Lower lobe of right lung (tissue), 2 donors: ENCODE measurements at regions not wholly inside any gene's neighbourhood (a gene's known extent, or its start where the extent isn't known, plus 50 kb on each side); places are given as distances from the start of the nearest gene placed in this dataset.

ENCODE experiments used
- ATAC-seq, 2 donors: fragments of 200-7000 bp; cut with Tn5 transposase; one replicate each; pipeline ENCODE4 v1.9.1; 2020 to 2022; ENCODE audit warnings: mild to moderate bottlenecking in 2 of 2, moderate library complexity in 2 of 2
- DNase-seq: peaks from one replicate; pipeline ENCODE4 v3.0.0-alpha.2; 2020
- H3K27ac ChIP-seq: fragments of 200-600 bp; one replicate; pipeline ENCODE4 v1.8.0; 2022
- H3K27me3 ChIP-seq: fragments of 200-600 bp; one replicate; pipeline ENCODE4 v1.8.0; 2022; ENCODE audit warnings: low read depth
- H3K36me3 ChIP-seq: fragments of 200-600 bp; one replicate; pipeline ENCODE4 v1.8.0; 2022; ENCODE audit warnings: mild to moderate bottlenecking
- H3K4me1 ChIP-seq: fragments of 200-600 bp; one replicate; pipeline ENCODE4 v1.8.0; 2022
- H3K4me3 ChIP-seq: fragments of 200-600 bp; one replicate; pipeline ENCODE4 v1.8.0; 2022; ENCODE audit warnings: mild to moderate bottlenecking
- H3K9me3 ChIP-seq: fragments of 200-600 bp; one replicate; pipeline ENCODE4 v1.8.0; 2022
- intact Hi-C: fragments of 100-400 bp; cut with DNase I; formaldehyde crosslinking; loops from one replicate; pipeline ENCODE4 v1.11.0; 2022
- TF ChIP-seq, protein P1 (sequence below): fragments of 200-600 bp; IDR thresholded peaks from one replicate; pipeline ENCODE4 v1.8.0; 2022; ENCODE audit warnings: antibody characterized with exemption, mild to moderate bottlenecking
- donor health status: DM: no; HTN: yes; CAD: no; lungs with severe emphysema.

DNA sequence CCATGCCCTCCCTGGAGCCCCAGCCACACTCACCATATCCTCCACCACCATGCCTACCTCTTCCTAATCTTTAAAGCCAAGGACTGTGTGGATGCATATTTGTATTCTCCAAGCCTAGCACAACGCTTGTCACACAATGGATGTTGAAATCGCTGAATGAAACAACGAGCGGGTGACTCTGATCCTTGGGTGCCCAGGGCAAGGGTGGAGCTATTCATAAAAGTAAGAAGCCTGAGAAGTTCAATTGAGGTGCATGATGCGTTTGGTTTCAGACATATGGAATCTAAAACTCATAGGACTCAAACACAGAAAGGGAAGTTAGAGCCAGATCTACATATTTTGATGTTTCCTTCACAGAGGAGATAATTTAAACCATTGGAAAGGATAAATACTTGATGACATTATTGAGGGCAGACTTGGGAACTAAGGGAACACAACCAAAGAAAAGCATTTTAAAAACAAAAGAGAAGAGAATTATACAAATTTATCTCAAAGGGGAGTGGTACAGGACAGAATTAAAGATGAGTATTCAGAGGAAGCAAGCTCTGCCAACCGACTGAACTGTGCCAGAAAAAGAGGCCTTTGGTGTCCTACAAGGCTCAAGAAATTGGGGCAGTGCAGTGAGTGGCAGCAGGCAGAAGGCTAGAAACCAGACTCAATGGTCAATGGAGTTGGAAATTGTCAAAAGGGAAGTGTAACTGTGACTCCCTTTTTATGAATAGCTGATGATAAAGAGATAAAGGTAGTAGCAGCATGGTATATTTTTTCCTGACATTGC is 200.6 kb upstream of the NCKAP5 start:
- intact Hi-C loops = no loop called here
- ATAC-seq (no peak), DNase-seq (no peak)
- no peaks in the 10 kb centered on the region for H3K9me3 ChIP-seq
- no peak overlapping the region for H3K4me3 ChIP-seq
- no peaks in the 10 kb centered on the region for H3K27me3 ChIP-seq
- no peaks in the 10 kb centered on the region for H3K4me1 ChIP-seq
- H3K36me3 ChIP-seq = no peaks in the 10 kb centered on the region
- H3K27ac ChIP-seq = no peak overlapping the region
- TF ChIP-seq, protein P1, sequence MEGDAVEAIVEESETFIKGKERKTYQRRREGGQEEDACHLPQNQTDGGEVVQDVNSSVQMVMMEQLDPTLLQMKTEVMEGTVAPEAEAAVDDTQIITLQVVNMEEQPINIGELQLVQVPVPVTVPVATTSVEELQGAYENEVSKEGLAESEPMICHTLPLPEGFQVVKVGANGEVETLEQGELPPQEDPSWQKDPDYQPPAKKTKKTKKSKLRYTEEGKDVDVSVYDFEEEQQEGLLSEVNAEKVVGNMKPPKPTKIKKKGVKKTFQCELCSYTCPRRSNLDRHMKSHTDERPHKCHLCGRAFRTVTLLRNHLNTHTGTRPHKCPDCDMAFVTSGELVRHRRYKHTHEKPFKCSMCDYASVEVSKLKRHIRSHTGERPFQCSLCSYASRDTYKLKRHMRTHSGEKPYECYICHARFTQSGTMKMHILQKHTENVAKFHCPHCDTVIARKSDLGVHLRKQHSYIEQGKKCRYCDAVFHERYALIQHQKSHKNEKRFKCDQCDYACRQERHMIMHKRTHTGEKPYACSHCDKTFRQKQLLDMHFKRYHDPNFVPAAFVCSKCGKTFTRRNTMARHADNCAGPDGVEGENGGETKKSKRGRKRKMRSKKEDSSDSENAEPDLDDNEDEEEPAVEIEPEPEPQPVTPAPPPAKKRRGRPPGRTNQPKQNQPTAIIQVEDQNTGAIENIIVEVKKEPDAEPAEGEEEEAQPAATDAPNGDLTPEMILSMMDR = no peak

DNA sequence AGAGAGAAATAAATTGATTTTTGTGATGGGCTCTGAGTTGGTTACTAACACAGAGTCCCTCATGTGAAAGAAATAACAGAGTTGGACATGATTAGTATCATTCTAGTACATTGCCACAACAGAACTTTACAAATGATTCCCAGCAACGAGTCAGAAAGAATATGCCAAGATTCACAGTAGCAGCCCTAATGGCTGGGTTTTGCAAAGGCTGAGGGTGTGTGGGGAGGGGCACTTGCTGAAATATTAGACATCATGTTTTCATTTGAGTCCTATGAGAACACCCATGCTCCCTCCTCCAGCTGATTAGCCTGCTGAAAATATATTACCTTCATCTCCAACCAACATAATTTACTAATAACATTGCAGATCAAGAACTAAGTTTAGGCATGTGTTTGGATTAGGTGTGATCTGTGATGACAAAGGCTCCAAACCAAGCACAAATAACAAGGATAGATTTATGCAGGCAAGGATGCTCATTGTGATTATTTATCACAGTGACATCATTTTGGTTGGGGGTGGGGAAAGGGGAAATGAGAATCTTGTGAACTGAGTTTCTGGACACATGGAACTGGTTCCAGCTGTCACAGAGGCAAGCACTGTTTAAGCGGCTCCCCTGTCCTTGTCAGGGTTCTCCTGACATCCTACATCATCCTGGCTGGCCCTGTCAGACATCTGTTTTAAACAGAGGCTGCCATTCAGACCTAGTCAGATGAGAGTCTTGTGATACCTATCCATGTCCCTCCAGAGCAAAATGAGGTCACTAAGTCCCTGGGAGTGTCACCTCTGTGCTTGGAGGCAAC is 205.8 kb upstream of the NCKAP5 start:
- intact Hi-C loops = no loop called here
- no peak for ATAC-seq
- DNase-seq = no peak

DNA sequence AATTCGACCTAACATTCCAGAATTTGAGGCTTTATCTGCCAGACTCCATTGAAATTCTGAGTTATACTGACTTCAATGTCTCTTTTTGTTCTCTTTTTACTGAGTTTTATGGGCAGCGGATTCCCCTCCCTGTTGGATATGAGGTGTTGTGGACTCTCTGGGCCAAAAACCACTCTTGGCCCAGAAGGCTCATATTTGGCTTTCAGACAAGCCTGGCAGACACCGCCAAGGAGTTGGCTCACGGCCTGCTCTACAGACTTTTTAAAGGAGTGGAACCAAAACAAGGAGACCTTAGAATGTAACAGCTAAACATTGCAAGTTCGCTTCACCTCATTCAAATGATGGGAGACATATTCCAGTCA is 206.4 kb upstream of the NCKAP5 start:
- ATAC-seq (no peak), DNase-seq (no peak)
- TF ChIP-seq, protein P1 = no peak
- intact Hi-C loops = no loop called here
- Histone ChIP-seq H3K27ac (no peak overlapping the region), H3K9me3 (no peaks in the 10 kb centered on the region), H3K4me3 (no peak overlapping the region), H3K36me3 (no peaks in the 10 kb centered on the region), H3K27me3 (no peaks in the 10 kb centered on the region), H3K4me1 (no peaks in the 10 kb centered on the region)

More for the DNA sequence above, 205.8 kb upstream of the NCKAP5 start:
- Histone ChIP-seq H3K4me3 (no peak overlapping the region), H3K4me1 (no peaks in the 10 kb centered on the region), H3K9me3 (no peaks in the 10 kb centered on the region), H3K36me3 (no peaks in the 10 kb centered on the region), H3K27ac (no peak overlapping the region), H3K27me3 (no peaks in the 10 kb centered on the region)
- TF ChIP-seq, protein P1 = no peak

DNA sequence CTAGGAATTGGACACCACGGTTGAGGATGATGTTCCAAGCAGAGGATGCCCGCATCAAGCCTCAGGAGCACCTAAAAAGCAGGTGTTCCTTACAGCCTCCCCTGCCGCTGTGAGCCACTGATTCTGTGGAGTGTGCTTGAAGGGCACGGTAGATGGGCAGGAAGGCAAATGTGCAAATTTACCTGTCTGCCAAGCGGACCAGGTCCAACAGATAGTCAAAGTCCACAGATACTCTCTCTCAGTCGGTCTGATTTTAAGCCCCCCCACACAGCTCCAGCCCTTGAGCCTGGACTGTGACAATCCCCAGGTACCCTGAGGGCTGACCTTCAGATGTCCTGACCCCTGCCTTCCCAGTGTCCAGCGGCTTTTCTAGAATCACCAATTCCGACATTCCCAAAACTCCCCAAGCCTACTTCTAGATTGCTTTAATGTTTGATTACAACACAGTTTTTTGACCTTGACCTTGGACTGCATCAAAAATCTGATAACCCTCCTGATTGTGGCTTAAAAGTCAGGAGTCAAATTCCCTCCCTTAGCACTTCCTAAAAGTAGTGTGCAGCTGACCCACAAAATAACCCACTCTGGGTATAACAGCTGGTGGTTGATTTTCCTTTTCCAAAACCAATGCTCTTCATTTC is 208.8 kb upstream of the NCKAP5 start:
- ATAC-seq (no peak), DNase-seq (no peak)
- intact Hi-C loops = no loop called here

DNA sequence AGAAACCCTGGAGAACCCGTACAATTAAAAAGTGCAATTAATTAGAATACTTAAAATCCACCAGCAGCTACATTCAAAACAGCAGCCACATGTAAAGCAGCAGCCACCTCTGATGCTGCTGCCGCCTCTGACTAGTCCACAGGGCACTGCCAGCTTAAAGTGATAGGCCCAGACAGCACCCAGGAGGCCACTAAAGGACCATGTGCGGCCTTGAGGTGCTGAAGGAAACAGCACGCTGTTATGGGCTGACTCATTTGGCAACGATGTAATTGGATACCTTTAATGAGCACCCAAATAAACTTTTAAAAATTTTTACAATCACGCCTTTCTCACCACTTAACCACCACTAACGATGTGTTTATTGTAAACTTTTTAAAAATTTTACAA is 209.3 kb upstream of the NCKAP5 start:
- TF ChIP-seq, protein P1 = no peak

More for the DNA sequence above, 208.8 kb upstream of the NCKAP5 start:
- H3K4me1 ChIP-seq = no peaks in the 10 kb centered on the region
- H3K27ac ChIP-seq = no peak overlapping the region
- TF ChIP-seq, protein P1 = no peak
- no peak overlapping the region for H3K4me3 ChIP-seq
- H3K9me3 ChIP-seq = no peaks in the 10 kb centered on the region
- no peaks in the 10 kb centered on the region for H3K27me3 ChIP-seq
- no peaks in the 10 kb centered on the region for H3K36me3 ChIP-seq

More for the DNA sequence above, 209.3 kb upstream of the NCKAP5 start:
- Histone ChIP-seq H3K27ac (no peak overlapping the region), H3K4me1 (no peaks in the 10 kb centered on the region), H3K9me3 (no peaks in the 10 kb centered on the region), H3K27me3 (no peaks in the 10 kb centered on the region), H3K4me3 (no peak overlapping the region), H3K36me3 (no peaks in the 10 kb centered on the region)
- ATAC-seq (peak; percentile 52 to 57), DNase-seq (no peak)
- intact Hi-C loops = no loop called here
